ENCODE measurements at regions not wholly inside any gene's neighbourhood (a gene's known extent, or its start where the extent isn't known, plus 50 kb on each side); places are given as distances from the start of the nearest gene placed in this dataset.

DNA sequence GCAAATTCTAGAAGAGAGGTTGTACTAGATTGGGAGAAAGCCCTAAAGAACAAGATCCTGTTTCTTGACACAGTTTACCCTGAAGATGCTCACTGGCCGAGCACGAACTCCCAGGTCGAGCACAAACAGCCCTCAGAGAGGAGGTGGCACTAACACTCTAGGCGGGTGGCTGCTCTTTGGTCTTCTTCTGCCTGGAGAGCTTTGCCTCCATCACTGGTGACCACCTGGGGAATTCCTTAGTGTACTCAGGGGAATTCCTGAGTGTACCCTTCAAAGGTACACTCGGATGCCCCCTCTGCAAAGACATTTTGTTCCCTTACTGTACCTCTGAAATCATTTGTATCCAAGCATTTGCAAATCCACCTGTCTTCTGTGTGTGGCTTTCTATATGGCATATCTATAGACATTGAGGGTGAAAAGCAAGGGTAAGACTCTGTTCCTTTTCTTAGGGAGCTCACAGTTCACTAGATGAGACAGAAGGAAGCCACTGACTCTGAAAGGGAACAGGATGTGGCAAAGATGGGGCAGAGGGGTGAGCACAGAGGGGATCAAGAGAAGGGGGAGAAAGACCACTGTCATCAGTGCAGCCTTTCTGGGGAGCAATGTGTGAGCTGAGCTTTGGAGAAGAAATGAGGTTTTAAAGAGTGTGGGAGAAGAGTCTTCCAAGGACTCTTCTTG lies 124.3 kb downstream of the GPCPD1 start:
- ATAC-seq, result no peak
- WGBS, 4 donors, result 76 to 87% (median 81%) methylated on average over 5 of the region's 5 CpGs
- no peak for DNase-seq
- H3K9me3 ChIP-seq, result no peaks in the 10 kb centered on the region
- no peaks in the 10 kb centered on the region for H3K36me3 ChIP-seq
- H3K4me1 ChIP-seq, result no peaks in the 10 kb centered on the region
- no peak for TF ChIP-seq POLR2A (IDR thresholded peaks at IDR 0.05)
- TF ChIP-seq, protein P1, sequence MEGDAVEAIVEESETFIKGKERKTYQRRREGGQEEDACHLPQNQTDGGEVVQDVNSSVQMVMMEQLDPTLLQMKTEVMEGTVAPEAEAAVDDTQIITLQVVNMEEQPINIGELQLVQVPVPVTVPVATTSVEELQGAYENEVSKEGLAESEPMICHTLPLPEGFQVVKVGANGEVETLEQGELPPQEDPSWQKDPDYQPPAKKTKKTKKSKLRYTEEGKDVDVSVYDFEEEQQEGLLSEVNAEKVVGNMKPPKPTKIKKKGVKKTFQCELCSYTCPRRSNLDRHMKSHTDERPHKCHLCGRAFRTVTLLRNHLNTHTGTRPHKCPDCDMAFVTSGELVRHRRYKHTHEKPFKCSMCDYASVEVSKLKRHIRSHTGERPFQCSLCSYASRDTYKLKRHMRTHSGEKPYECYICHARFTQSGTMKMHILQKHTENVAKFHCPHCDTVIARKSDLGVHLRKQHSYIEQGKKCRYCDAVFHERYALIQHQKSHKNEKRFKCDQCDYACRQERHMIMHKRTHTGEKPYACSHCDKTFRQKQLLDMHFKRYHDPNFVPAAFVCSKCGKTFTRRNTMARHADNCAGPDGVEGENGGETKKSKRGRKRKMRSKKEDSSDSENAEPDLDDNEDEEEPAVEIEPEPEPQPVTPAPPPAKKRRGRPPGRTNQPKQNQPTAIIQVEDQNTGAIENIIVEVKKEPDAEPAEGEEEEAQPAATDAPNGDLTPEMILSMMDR (IDR thresholded peaks at IDR 0.05), result no peak
- no peak overlapping the region for H3K27ac ChIP-seq
- no peaks in the 10 kb centered on the region for H3K27me3 ChIP-seq
- intact Hi-C loops (cut with DNase I), result no loop called here
- H3K4me3 ChIP-seq, result no peak overlapping the region

- DNase-seq, result no peak
- H3K4me3 ChIP-seq, result no peak overlapping the region
- H3K36me3 ChIP-seq, result no peaks in the 10 kb centered on the region
- TF ChIP-seq, protein P1 (IDR thresholded peaks at IDR 0.05), result no peak
- TF ChIP-seq POLR2A (IDR thresholded peaks at IDR 0.05), result no peak
- H3K27ac ChIP-seq, result no peak overlapping the region
- H3K9me3 ChIP-seq, result no peaks in the 10 kb centered on the region
- intact Hi-C loops (cut with DNase I), result no loop called here
- no peak for ATAC-seq
- 79 to 83% (median 81%) methylated on average over 8 of the region's 8 CpGs for WGBS, 4 donors
- no peaks in the 10 kb centered on the region for H3K4me1 ChIP-seq
- no peaks in the 10 kb centered on the region for H3K27me3 ChIP-seq
Measured at GRCh38 chr20:5484926-5485325, 125.9 kb downstream of the GPCPD1 start.

DNA sequence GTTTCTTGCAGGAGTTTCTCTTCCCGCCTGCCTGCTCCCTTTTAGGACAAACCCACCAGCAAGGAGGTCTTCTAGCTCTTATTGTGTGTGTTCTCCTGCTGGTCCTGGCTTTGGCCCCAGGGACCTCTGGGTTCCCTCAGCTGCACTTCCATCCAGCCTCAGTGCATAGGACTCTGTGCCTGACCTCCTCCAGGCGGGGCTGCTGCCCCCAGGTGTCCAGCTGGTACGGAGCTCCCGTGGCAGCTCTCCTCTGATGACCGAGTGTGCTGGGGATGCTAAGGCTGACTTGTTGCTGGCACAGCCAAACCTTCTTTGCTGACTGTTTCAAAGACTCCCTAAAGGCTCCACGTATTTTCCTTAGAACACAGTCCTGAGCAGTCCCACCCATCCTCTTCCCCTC lies 126.5 kb downstream of the GPCPD1 start:
- Histone ChIP-seq H3K27ac (no peak overlapping the region), H3K36me3 (no peaks in the 10 kb centered on the region), H3K27me3 (no peaks in the 10 kb centered on the region), H3K9me3 (no peaks in the 10 kb centered on the region), H3K4me1 (no peaks in the 10 kb centered on the region), H3K4me3 (no peak overlapping the region)
- TF ChIP-seq POLR2A (IDR thresholded peaks at IDR 0.05), result no peak
- TF ChIP-seq, protein P1 (IDR thresholded peaks at IDR 0.05), result no peak
- 49 to 57% (median 56%) methylated on average over 6 of the region's 6 CpGs for WGBS, 4 donors
- ATAC-seq, result no peak
- intact Hi-C loops (cut with DNase I), result no loop called here
- no peak for DNase-seq

DNA sequence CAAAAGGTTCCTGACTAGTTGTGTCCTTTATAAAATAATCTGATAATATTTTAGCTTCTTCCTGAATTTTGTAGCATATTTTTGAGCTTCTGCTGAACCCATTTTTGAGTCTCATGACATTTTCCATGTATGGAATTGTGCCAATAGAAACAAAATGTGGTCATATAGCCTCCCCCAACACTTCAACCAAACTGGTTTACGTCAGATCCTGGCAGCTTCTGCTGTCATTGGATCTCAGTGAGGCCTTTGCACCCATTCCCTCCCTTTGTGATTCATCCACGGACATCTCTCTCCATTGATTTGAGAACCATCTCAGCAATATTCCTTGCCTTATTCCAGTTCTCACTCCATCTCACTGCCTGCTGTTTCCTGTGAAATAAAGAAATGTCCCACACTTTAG lies 128.0 kb downstream of the GPCPD1 start:
- ATAC-seq (no peak), DNase-seq (no peak)
- H3K27me3 ChIP-seq, result no peaks in the 10 kb centered on the region
- no peak for TF ChIP-seq POLR2A (IDR thresholded peaks at IDR 0.05)
- TF ChIP-seq, protein P1 (IDR thresholded peaks at IDR 0.05), result no peak
- H3K4me1 ChIP-seq, result no peaks in the 10 kb centered on the region
- H3K9me3 ChIP-seq, result no peaks in the 10 kb centered on the region
- H3K36me3 ChIP-seq, result no peaks in the 10 kb centered on the region
- 39 to 47% (median 42%) methylated on average over 2 of the region's 2 CpGs for WGBS, 4 donors
- intact Hi-C loops (cut with DNase I), result no loop called here
- no peak overlapping the region for H3K27ac ChIP-seq
- H3K4me3 ChIP-seq, result no peak overlapping the region
